A673 (cell line): ENCODE measurements at regions not wholly inside any gene's neighbourhood (a gene's known extent, or its start where the extent isn't known, plus 50 kb on each side); places are given as distances from the start of the nearest gene placed in this dataset.

Experiments used
- BruUV-seq: library from RNA; stranded (reverse); fragments of 400-500 nt; replicated peaks from 2 replicates; lab custom pipeline; 2021; lab: Mats Ljungman, UMichigan
- CTCF ChIA-PET: fragments of 300-600 bp; sonication (Branson Sonifier 250); formaldehyde crosslinking; loops from one replicate; lab custom pipeline; 2022; ENCODE audit warnings: antibody characterized with exemption; lab: Charles Lee
- POLR2A ChIA-PET: fragments of 300-600 bp; sonication (Branson Sonifier 250); formaldehyde crosslinking; loops from one replicate; lab custom pipeline; 2022; ENCODE audit warnings: antibody characterized with exemption; ENCODE audit not compliant: low non-redundant PET; lab: Charles Lee
- DNase-seq: peaks from one replicate; pipeline ENCODE4 v3.0.0-alpha.2; 2015; ENCODE audit warnings: low spot score
- H3K27ac ChIP-seq: fragments of 200-600 bp; sonication (generic); 2 replicates; pipeline ENCODE4 v1.5.1; 2016; ENCODE audit warnings: mixed run types, low read depth, mild to moderate bottlenecking, mixed read lengths, antibody characterized with exemption, low read length; ENCODE audit not compliant: poor library complexity, severe bottlenecking
- H3K27me3 ChIP-seq: fragments of 200-600 bp; sonication (generic); replicated peaks from 2 replicates; pipeline ENCODE4 v1.6.1; 2017; ENCODE audit warnings: mixed run types, low read depth, mild to moderate bottlenecking, mixed read lengths, antibody characterized with exemption, low read length; ENCODE audit not compliant: insufficient read depth, poor library complexity
- H3K36me3 ChIP-seq: fragments of 200-600 bp; sonication (generic); 2 replicates; pipeline ENCODE4 v1.6.1; 2016; ENCODE audit warnings: mixed run types, mild to moderate bottlenecking, mixed read lengths, antibody characterized with exemption, low read length; ENCODE audit not compliant: insufficient read depth, poor library complexity, severe bottlenecking
- H3K4me1 ChIP-seq: fragments of 200-600 bp; sonication (generic); 2 replicates; pipeline ENCODE4 v1.6.1; 2017; ENCODE audit warnings: mixed run types, mild to moderate bottlenecking, mixed read lengths, antibody characterized with exemption, low read length; ENCODE audit not compliant: insufficient read depth, poor library complexity, severe bottlenecking
- H3K4me3 ChIP-seq: fragments of 200-600 bp; sonication (generic); 2 replicates; pipeline ENCODE4 v1.5.1; 2016; ENCODE audit warnings: low read depth, mixed run types, mild to moderate bottlenecking, mixed read lengths, low read length; ENCODE audit not compliant: poor library complexity, severe bottlenecking
- H3K9me3 ChIP-seq: fragments of 200-600 bp; sonication (generic); 2 replicates; pipeline ENCODE4 v1.6.1; 2016; ENCODE audit warnings: mixed run types, low read depth, mild to moderate bottlenecking, mixed read lengths, antibody characterized with exemption, low read length; ENCODE audit not compliant: poor library complexity, severe bottlenecking
- CTCF ChIP-seq: fragments of 300-800, 200-600 bp; sonication (generic); conservative IDR thresholded peaks from 2 replicates; pipeline ENCODE4 v1.5.1; 2017; ENCODE audit warnings: low read depth, mild to moderate bottlenecking, antibody characterized with exemption, low read length, moderate library complexity, mixed read lengths
- EZH2 ChIP-seq: fragments of 200-600 bp; sonication (generic); IDR thresholded peaks from 2 replicates; pipeline ENCODE4 v1.6.1; 2017; ENCODE audit warnings: borderline replicate concordance, low read depth, mild to moderate bottlenecking, mixed read lengths, antibody characterized with exemption, low read length; ENCODE audit not compliant: poor library complexity, severe bottlenecking
- intact Hi-C: fragments of 100-400 bp; cut with micrococcal nuclease; formaldehyde crosslinking; loops from one replicate; pipeline ENCODE4 v1.10.0; 2022; ENCODE audit not compliant: unreplicated experiment

- H3K9me3 ChIP-seq: no peaks in the 10 kb centered on the region
- intact Hi-C loops: no loop called here
- no peak overlapping the region for H3K4me3 ChIP-seq
- no peak overlapping the region for H3K27ac ChIP-seq
- BruUV-seq: no TSS peak
- POLR2A ChIA-PET: no interaction called here
- no peaks in the 10 kb centered on the region for H3K36me3 ChIP-seq
- peaks cover 2% of the 10 kb centered on the region for H3K4me1 ChIP-seq
- no peaks in the 10 kb centered on the region for H3K27me3 ChIP-seq
- CTCF ChIA-PET: no interaction called here
- TF ChIP-seq EZH2 (no peak), CTCF (no peak)
- DNase-seq: no peak
These were observed 573.6 kb downstream of the BUD13 start for GRCh38 chr11:116199182-116199581.

GRCh38 chr11:116194156-116194904 lies 578.5 kb downstream of the BUD13 start:
- Histone ChIP-seq H3K9me3 (no peaks in the 10 kb centered on the region), H3K27ac (no peak overlapping the region), H3K4me1 (peaks cover 15% of the 10 kb centered on the region), H3K36me3 (no peaks in the 10 kb centered on the region), H3K27me3 (no peaks in the 10 kb centered on the region), H3K4me3 (peak overlapping the region; percentile 36)
- TF ChIP-seq CTCF (no peak), EZH2 (no peak)
- CTCF ChIA-PET: interaction anchor here (0.7 kb wide), 1 partner anchor 1125 kb away, joined by 5 read pairs; no protein-coding TSS in a partner anchor
- intact Hi-C loops: no loop called here
- POLR2A ChIA-PET: interaction anchor here (0.6 kb wide), 1 partner anchor 9 kb away, joined by 4 read pairs; no protein-coding TSS in a partner anchor
- no peak for DNase-seq
- no TSS peak for BruUV-seq

- intact Hi-C loops: no loop called here
- H3K9me3 ChIP-seq: no peaks in the 10 kb centered on the region
- ChIA-PET CTCF (interaction anchor here (0.6 to 0.7 kb wide), 3 partner anchors 211 to 1912 kb away, joined by 4 to 6 read pairs (median 5); no protein-coding TSS in a partner anchor), POLR2A (interaction anchor here (0.6 kb wide), 1 partner anchor 10 kb away, joined by 4 read pairs; no protein-coding TSS in a partner anchor)
- H3K36me3 ChIP-seq: no peaks in the 10 kb centered on the region
- BruUV-seq: no TSS peak
- DNase-seq: peak; percentile 86
- H3K4me3 ChIP-seq: peak overlapping the region; percentile 36
- TF ChIP-seq CTCF: peak; percentile 26; the same call in 1 of the 2 replicates
- TF ChIP-seq EZH2: no peak
- H3K27ac ChIP-seq: no peak overlapping the region
- no peaks in the 10 kb centered on the region for H3K27me3 ChIP-seq
- peaks cover 15% of the 10 kb centered on the region for H3K4me1 ChIP-seq
These were observed 579.3 kb downstream of the BUD13 start for GRCh38 chr11:116193321-116194131.
